ENCODE measurements at regions not wholly inside any gene's neighbourhood (a gene's known extent, or its start where the extent isn't known, plus 50 kb on each side); places are given as distances from the start of the nearest gene placed in this dataset.

DNA sequence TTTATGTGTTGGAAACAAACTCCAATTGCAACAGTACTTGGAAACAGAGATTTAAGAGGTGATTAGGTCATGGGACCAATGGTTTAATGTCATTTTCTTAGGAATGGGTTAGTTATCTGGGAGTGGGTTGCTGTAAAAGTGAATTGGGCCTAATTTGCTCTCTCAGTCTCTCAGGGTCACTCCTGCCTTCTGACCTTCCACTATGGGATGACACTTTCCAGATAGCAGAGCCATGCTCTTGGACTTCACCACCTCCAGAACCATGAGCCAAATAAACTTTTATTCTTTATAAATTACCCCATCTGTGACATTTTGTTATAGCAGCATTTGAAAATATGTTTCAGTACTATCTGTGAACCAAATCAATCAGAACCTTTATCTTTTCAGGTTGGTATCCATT, 1509.1 kb downstream of the REEP3 start:
- no peak overlapping the region for H2BK120ac ChIP-seq (ENCODE audit: low read depth, low read length)
- no peaks in the 10 kb centered on the region for H3K79me1 ChIP-seq (replicated peaks; ENCODE audit: low read length, poor library complexity, severe bottlenecking)
- H3K4me3 ChIP-seq (ENCODE audit: insufficient read depth in 1 of 2, low read depth in 1 of 2, low read length in 2 of 2), result no peak overlapping the region
- H4K91ac ChIP-seq (ENCODE audit: low read length), result no peak overlapping the region
- H2AFZ ChIP-seq (ENCODE audit: low read depth, low read length), result no peak overlapping the region
- H3K4me1 ChIP-seq (ENCODE audit: control insufficient read depth, insufficient read depth, low read depth, low read length), result peaks cover 1% of the 10 kb centered on the region
- no peak overlapping the region for H2BK5ac ChIP-seq (ENCODE audit: low read depth, low read length, poor library complexity, severe bottlenecking)
- H4K8ac ChIP-seq (ENCODE audit: low read length), result no peak overlapping the region
- no peaks in the 10 kb centered on the region for H3K27me3 ChIP-seq (ENCODE audit: control insufficient read depth in 1 of 2, insufficient read depth in 1 of 2, low read length in 2 of 2)
- no peak overlapping the region for H3K27ac ChIP-seq (ENCODE audit: low read length, poor library complexity, severe bottlenecking)
- H2AK5ac ChIP-seq (ENCODE audit: low read length, severe bottlenecking), result no peak overlapping the region
- H3K9me3 ChIP-seq (ENCODE audit: control insufficient read depth, low read length), result peaks cover 36% of the 10 kb centered on the region
- H3K9ac ChIP-seq (ENCODE audit: low read length), result no peak overlapping the region
- no peak overlapping the region for H3K4ac ChIP-seq (ENCODE audit: low read depth in 1 of 2, low read length in 2 of 2)
- H2BK15ac ChIP-seq (ENCODE audit: low read depth, poor library complexity, severe bottlenecking), result no peak overlapping the region
- no peak overlapping the region for H3K23ac ChIP-seq (ENCODE audit: low read length in 2 of 2)
- DNase-seq, result no peak
- H3K18ac ChIP-seq (ENCODE audit: low read depth in 1 of 2, low read length in 2 of 2), result no peak overlapping the region
- H3K14ac ChIP-seq (ENCODE audit: low read length in 2 of 2), result no peak overlapping the region
- no peak overlapping the region for H3K4me2 ChIP-seq (ENCODE audit: low read length, poor library complexity, severe bottlenecking)
- H3K36me3 ChIP-seq (ENCODE audit: control insufficient read depth in 1 of 2, insufficient read depth in 2 of 2, low read depth in 1 of 2, low read length in 2 of 2), result no peaks in the 10 kb centered on the region
- H2BK12ac ChIP-seq (ENCODE audit: low read length in 2 of 2), result no peak overlapping the region

DNA sequence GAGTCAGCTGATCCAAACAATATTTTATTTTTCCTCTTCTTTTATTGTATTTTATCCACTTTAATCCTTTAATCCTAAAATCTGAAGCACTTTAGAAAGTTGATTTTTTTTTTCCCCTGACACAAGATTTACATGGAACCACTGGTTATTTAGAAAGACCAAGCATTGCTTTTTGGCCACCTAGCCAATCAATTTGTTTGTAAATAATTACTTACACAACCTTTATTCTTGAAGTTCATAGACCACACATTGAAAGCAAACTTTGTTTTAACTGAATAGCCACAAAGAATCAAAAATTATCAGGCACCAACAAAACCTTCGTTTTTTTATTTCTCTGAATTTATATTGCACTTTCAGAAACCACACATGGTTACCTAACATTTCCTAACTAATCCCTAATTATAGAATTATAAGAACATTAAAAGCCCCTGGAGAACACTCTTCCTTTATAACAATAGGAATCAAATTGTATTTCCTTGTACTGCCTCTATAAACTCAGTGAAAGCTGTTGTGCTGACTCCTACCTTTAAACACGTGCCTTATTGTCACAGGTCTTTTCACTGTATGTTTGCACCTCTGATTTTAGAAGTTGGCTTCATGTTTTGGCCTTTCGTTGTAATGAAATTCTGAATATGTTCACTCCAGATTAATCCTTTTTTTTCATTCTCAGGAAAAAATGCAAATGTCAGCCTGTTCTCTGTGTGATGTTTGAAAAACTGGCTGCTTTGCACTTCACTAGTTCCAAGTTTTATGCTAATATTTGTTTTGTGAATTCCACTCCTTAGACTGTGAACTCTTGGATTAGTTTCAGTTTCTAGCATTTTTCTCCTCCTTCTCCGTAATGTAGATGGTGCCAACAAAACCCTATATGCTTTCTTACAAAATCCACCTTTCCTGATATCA, 1511.9 kb downstream of the REEP3 start:
- no peaks in the 10 kb centered on the region for H3K27me3 ChIP-seq (ENCODE audit: control insufficient read depth in 1 of 2, insufficient read depth in 1 of 2, low read length in 2 of 2)
- H3K4me2 ChIP-seq (ENCODE audit: low read length, poor library complexity, severe bottlenecking), result no peak overlapping the region
- H3K4me1 ChIP-seq (ENCODE audit: control insufficient read depth, insufficient read depth, low read depth, low read length), result peaks cover 1% of the 10 kb centered on the region
- no peak overlapping the region for H3K14ac ChIP-seq (ENCODE audit: low read length in 2 of 2)
- no peak overlapping the region for H2BK120ac ChIP-seq (ENCODE audit: low read depth, low read length)
- H3K27ac ChIP-seq (ENCODE audit: low read length, poor library complexity, severe bottlenecking), result no peak overlapping the region
- H3K36me3 ChIP-seq (ENCODE audit: control insufficient read depth in 1 of 2, insufficient read depth in 2 of 2, low read depth in 1 of 2, low read length in 2 of 2), result no peaks in the 10 kb centered on the region
- no peak overlapping the region for H2AFZ ChIP-seq (ENCODE audit: low read depth, low read length)
- no peak overlapping the region for H3K9ac ChIP-seq (ENCODE audit: low read length)
- DNase-seq, result no peak
- no peak overlapping the region for H2BK15ac ChIP-seq (ENCODE audit: low read depth, poor library complexity, severe bottlenecking)
- H3K4me3 ChIP-seq (ENCODE audit: insufficient read depth in 1 of 2, low read depth in 1 of 2, low read length in 2 of 2), result no peak overlapping the region
- WGBS, result 73% methylated on average over 2 of the region's 4 CpGs
- H3K79me1 ChIP-seq (replicated peaks; ENCODE audit: low read length, poor library complexity, severe bottlenecking), result no peaks in the 10 kb centered on the region
- H2BK12ac ChIP-seq (ENCODE audit: low read length in 2 of 2), result no peak overlapping the region
- H3K9me3 ChIP-seq (ENCODE audit: control insufficient read depth, low read length), result peaks cover 26% of the 10 kb centered on the region
- no peak overlapping the region for H3K18ac ChIP-seq (ENCODE audit: low read depth in 1 of 2, low read length in 2 of 2)
- H4K8ac ChIP-seq (ENCODE audit: low read length), result no peak overlapping the region
- H4K91ac ChIP-seq (ENCODE audit: low read length), result no peak overlapping the region
- H2BK5ac ChIP-seq (ENCODE audit: low read depth, low read length, poor library complexity, severe bottlenecking), result no peak overlapping the region
- H3K4ac ChIP-seq (ENCODE audit: low read depth in 1 of 2, low read length in 2 of 2), result no peak overlapping the region
- H3K23ac ChIP-seq (ENCODE audit: low read length in 2 of 2), result no peak overlapping the region
- H2AK5ac ChIP-seq (ENCODE audit: low read length, severe bottlenecking), result no peak overlapping the region

DNA sequence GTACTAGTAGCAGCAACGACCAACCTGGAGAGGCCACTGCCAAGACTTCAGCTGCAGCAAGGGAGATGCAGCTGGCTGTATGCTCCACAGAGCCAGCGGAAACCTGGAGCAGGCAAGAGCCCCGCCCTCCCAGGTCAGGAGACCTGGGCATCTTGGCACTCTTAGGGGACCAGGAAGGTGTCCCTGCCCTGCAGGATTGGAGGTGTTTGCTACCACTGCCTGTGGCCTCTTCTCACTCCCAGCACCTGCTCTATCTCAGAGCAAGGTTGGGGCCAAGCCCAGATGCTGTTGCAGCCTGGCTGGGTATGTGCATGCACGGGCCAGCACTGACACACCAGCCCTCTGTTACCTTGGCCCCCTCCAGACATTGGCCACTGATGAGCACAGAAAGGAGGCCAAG, 1512.8 kb downstream of the REEP3 start:
- Histone ChIP-seq H3K4me2 (ENCODE audit: low read length, poor library complexity, severe bottlenecking) (no peak overlapping the region), H2BK5ac (ENCODE audit: low read depth, low read length, poor library complexity, severe bottlenecking) (no peak overlapping the region), H3K27me3 (ENCODE audit: control insufficient read depth in 1 of 2, insufficient read depth in 1 of 2, low read length in 2 of 2) (no peaks in the 10 kb centered on the region), H2BK12ac (ENCODE audit: low read length in 2 of 2) (no peak overlapping the region), H3K9me3 (ENCODE audit: control insufficient read depth, low read length) (peaks cover 23% of the 10 kb centered on the region), H3K79me1 (replicated peaks; ENCODE audit: low read length, poor library complexity, severe bottlenecking) (no peaks in the 10 kb centered on the region), H3K14ac (ENCODE audit: low read length in 2 of 2) (no peak overlapping the region), H3K27ac (ENCODE audit: low read length, poor library complexity, severe bottlenecking) (no peak overlapping the region), H4K91ac (ENCODE audit: low read length) (no peak overlapping the region), H2BK15ac (ENCODE audit: low read depth, poor library complexity, severe bottlenecking) (no peak overlapping the region), H3K4me1 (ENCODE audit: control insufficient read depth, insufficient read depth, low read depth, low read length) (peaks cover 1% of the 10 kb centered on the region), H3K18ac (ENCODE audit: low read depth in 1 of 2, low read length in 2 of 2) (no peak overlapping the region), H3K9ac (ENCODE audit: low read length) (no peak overlapping the region), H3K4ac (ENCODE audit: low read depth in 1 of 2, low read length in 2 of 2) (no peak overlapping the region), H3K36me3 (ENCODE audit: control insufficient read depth in 1 of 2, insufficient read depth in 2 of 2, low read depth in 1 of 2, low read length in 2 of 2) (no peaks in the 10 kb centered on the region), H3K23ac (ENCODE audit: low read length in 2 of 2) (no peak overlapping the region), H2AK5ac (ENCODE audit: low read length, severe bottlenecking) (no peak overlapping the region), H3K4me3 (ENCODE audit: insufficient read depth in 1 of 2, low read depth in 1 of 2, low read length in 2 of 2) (no peak overlapping the region), H4K8ac (ENCODE audit: low read length) (no peak overlapping the region), H2AFZ (ENCODE audit: low read depth, low read length) (no peak overlapping the region), H2BK120ac (ENCODE audit: low read depth, low read length) (no peak overlapping the region)
- no peak for DNase-seq
- 83% methylated on average over 4 of the region's 4 CpGs for WGBS

DNA sequence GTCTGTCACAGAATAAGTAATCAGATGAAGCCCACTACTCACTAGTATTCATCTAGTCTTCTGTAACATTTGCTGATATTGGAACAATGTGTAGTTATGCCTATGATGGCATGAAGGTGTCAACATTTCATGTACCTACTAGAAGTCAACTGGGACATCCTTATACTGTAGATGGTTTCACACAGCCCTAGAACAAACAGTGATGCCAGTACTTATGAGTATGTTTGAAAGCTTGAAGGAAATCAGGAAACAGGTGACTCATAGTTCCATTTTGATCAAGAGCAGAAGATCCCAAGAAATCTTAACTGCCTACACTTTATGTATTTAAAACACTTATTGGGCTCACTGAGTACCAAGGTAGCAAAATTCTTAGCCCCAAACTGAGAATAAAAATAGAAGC, 1519.6 kb downstream of the REEP3 start:
- no peak overlapping the region for H2BK5ac ChIP-seq (ENCODE audit: low read depth, low read length, poor library complexity, severe bottlenecking)

More for the DNA sequence above, 1519.6 kb downstream of the REEP3 start:
- H2BK120ac ChIP-seq (ENCODE audit: low read depth, low read length), result no peak overlapping the region
- DNase-seq, result no peak
- H2BK12ac ChIP-seq (ENCODE audit: low read length in 2 of 2), result no peak overlapping the region
- no peaks in the 10 kb centered on the region for H3K27me3 ChIP-seq (ENCODE audit: control insufficient read depth in 1 of 2, insufficient read depth in 1 of 2, low read length in 2 of 2)
- H2AFZ ChIP-seq (ENCODE audit: low read depth, low read length), result no peak overlapping the region
- H3K4me3 ChIP-seq (ENCODE audit: insufficient read depth in 1 of 2, low read depth in 1 of 2, low read length in 2 of 2), result no peak overlapping the region
- no peak overlapping the region for H3K18ac ChIP-seq (ENCODE audit: low read depth in 1 of 2, low read length in 2 of 2)
- no peaks in the 10 kb centered on the region for H3K79me1 ChIP-seq (replicated peaks; ENCODE audit: low read length, poor library complexity, severe bottlenecking)
- no peaks in the 10 kb centered on the region for H3K4me1 ChIP-seq (ENCODE audit: control insufficient read depth, insufficient read depth, low read depth, low read length)
- H2AK5ac ChIP-seq (ENCODE audit: low read length, severe bottlenecking), result no peak overlapping the region
- no peak overlapping the region for H3K9ac ChIP-seq (ENCODE audit: low read length)
- H3K4me2 ChIP-seq (ENCODE audit: low read length, poor library complexity, severe bottlenecking), result no peak overlapping the region
- no peak overlapping the region for H3K23ac ChIP-seq (ENCODE audit: low read length in 2 of 2)
- no peak overlapping the region for H2BK15ac ChIP-seq (ENCODE audit: low read depth, poor library complexity, severe bottlenecking)
- H3K27ac ChIP-seq (ENCODE audit: low read length, poor library complexity, severe bottlenecking), result no peak overlapping the region
- no peaks in the 10 kb centered on the region for H3K36me3 ChIP-seq (ENCODE audit: control insufficient read depth in 1 of 2, insufficient read depth in 2 of 2, low read depth in 1 of 2, low read length in 2 of 2)
- no peak overlapping the region for H4K91ac ChIP-seq (ENCODE audit: low read length)
- no peaks in the 10 kb centered on the region for H3K9me3 ChIP-seq (ENCODE audit: control insufficient read depth, low read length)
- no peak overlapping the region for H4K8ac ChIP-seq (ENCODE audit: low read length)
- H3K14ac ChIP-seq (ENCODE audit: low read length in 2 of 2), result no peak overlapping the region
- H3K4ac ChIP-seq (ENCODE audit: low read depth in 1 of 2, low read length in 2 of 2), result no peak overlapping the region

All from mesenchymal stem cell (in vitro differentiated cells and primary cell).